Upper lobe of left lung (tissue), 4 donors: ENCODE measurements at regions not wholly inside any gene's neighbourhood (a gene's known extent, or its start where the extent isn't known, plus 50 kb on each side); places are given as distances from the start of the nearest gene placed in this dataset.

Experiments
- CTCF ChIP-seq, 6 experiments: fragments of 450-650 bp in 4 of 6; fragments of 200-600 bp in 2 of 6; sonication (generic) in 2 of 6; IDR thresholded peaks; one replicate each; pipeline ENCODE4 v1.5.1; 2016 to 2019; ENCODE audit warnings: antibody characterized with exemption in 6 of 6
- EP300 ChIP-seq, 4 donors: sonication (generic); formaldehyde crosslinking; IDR thresholded peaks; one replicate each; pipeline ENCODE4 v1.5.1; 2017; ENCODE audit warnings: antibody characterized with exemption in 4 of 4, control low read depth in 2 of 4
- POLR2A ChIP-seq, 4 donors: fragments of 450-650 bp; IDR thresholded peaks; one replicate each; pipeline ENCODE4 v1.5.1; 2016 to 2017; ENCODE audit warnings: antibody characterized with exemption in 4 of 4, mild to moderate bottlenecking in 2 of 4
- POLR2AphosphoS5 ChIP-seq, 2 donors: sonication (generic); formaldehyde crosslinking; IDR thresholded peaks; one replicate each; pipeline ENCODE4 v1.5.1; 2017; ENCODE audit warnings: antibody characterized with exemption in 2 of 2

DNA sequence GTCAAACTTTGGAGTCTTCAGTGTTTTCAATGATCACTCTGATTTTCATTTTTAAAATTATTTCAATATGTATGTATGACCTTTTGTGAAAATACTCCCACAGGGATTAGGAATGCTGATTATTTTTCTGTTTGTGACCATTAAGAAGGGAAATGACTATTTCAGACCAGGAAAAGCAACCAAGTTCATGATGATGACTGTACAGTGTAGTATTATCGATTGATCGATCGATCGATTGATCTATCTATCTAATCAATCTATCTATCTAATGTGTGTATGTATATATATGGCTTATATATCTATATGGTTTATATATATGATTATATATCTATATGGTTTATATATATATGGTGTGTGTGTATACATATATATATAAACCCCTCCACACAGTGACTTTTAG, 131.5 kb upstream of the VEGFC start:
- no peak for TF ChIP-seq CTCF (IDR thresholded peaks at IDR 0.05)
- no peak for TF ChIP-seq POLR2AphosphoS5 (IDR thresholded peaks at IDR 0.05)
- TF ChIP-seq EP300 (IDR thresholded peaks at IDR 0.05): no peak
- no peak for TF ChIP-seq POLR2A (IDR thresholded peaks at IDR 0.05)
